ENCODE measurements at regions not wholly inside any gene's neighbourhood (a gene's known extent, or its start where the extent isn't known, plus 50 kb on each side); places are given as distances from the start of the nearest gene placed in this dataset.

DNA sequence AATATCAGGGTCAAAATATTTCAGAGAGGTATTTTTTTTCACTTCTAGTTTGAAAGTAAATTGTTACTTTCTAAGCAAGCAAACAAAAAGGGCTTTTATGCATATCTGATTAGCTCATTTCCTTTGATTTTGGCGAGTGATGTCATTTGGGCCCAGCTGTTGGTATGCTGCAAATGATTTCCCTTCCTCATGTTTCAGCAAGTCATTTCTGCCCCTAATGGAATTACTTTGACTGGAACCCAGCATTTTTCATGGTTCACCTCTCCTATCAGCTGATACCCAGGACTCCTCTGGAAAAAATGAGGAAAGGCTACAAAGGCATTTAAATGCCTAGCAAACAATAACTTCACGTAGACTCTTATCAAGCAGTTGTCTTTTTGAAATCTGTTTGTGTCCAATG lies 500.6 kb downstream of the EBF1 start:
- no peak overlapping the region for H3K4me2 ChIP-seq (ENCODE audit: unreplicated experiment)
- no peak overlapping the region for H3K27ac ChIP-seq
- no peaks in the 10 kb centered on the region for H3F3A ChIP-seq (ENCODE audit: insufficient read depth)
- H4K20me1 ChIP-seq (ENCODE audit: insufficient read depth): no peaks in the 10 kb centered on the region
- no peaks in the 10 kb centered on the region for H3K9me2 ChIP-seq (ENCODE audit: insufficient read depth)
- DNase-seq: peak; percentile 50
- H3K9ac ChIP-seq: no peak overlapping the region
- no peak overlapping the region for H3K4me3 ChIP-seq
- peaks cover 9% of the 10 kb centered on the region; the same call in 1 of the 2 replicates for H3K4me1 ChIP-seq (ENCODE audit: insufficient read depth)
- H3K36me3 ChIP-seq (ENCODE audit: low read depth): no peaks in the 10 kb centered on the region
- WGBS, 2 experiments (ENCODE audit: low coverage in 1 of 2, low lambda C conversion rate in 2 of 2, missing lambda C conversion rate in 2 of 2): 71 to 75% methylated on average over 2 of the region's 2 CpGs
- in situ Hi-C loops (cut with MboI): no loop called here
- TF ChIP-seq EZH2 (IDR thresholded peaks at IDR 0.05; ENCODE audit: insufficient read depth, poor library complexity, severe bottlenecking): no peak
- TF ChIP-seq EZH2phosphoT487 (IDR thresholded peaks at IDR 0.05; ENCODE audit: insufficient read depth, low read depth): no peak
- H3K27me3 ChIP-seq (replicated peaks; ENCODE audit: insufficient read depth): no peaks in the 10 kb centered on the region
- H3K79me2 ChIP-seq (ENCODE audit: insufficient read depth): no peaks in the 10 kb centered on the region
- H2AFZ ChIP-seq: peak overlapping the region; percentile 8; the same call in 1 of the 2 replicates
- H3K9me3 ChIP-seq (ENCODE audit: low read depth): no peaks in the 10 kb centered on the region

DNA sequence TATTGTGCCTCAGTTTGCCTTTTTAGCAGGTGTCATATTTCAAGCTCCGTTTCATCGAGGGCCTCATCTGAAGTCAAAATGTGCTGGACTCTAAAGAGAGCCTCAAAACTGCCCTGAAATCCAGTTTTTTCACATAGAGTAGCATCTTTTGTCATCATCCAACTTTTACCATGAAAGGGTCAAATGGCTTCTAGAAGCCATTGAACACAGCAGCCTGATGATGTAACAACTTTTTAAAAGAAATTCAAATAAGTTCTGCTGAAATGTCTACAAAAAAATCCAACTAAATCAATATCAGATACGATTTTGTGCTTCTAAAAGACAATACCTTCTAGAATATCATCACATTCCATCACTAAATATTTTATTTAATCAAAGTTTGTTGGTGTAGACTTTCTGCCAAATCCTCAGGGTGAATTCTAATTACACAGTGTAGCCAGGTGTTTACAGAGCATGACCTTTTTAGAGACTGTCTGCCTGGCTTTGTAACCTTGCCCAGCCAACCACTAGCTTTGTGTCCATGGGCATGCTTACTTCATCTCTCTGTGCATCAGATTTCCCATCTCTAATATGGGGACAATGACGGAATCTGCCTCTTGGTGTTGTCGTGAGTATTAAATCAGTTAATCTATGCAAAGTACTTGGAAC lies 505.0 kb downstream of the EBF1 start:
- whole genome bisulfite sequencing, 2 experiments (ENCODE audit: low coverage in 1 of 2, low lambda C conversion rate in 2 of 2, missing lambda C conversion rate in 2 of 2): 63 to 65% methylated on average over 5 of the region's 5 CpGs
- Histone ChIP-seq H3K9ac (no peak overlapping the region), H3K27ac (no peak overlapping the region), H4K20me1 (ENCODE audit: insufficient read depth) (no peaks in the 10 kb centered on the region), H3K27me3 (replicated peaks; ENCODE audit: insufficient read depth) (no peaks in the 10 kb centered on the region), H3K4me2 (ENCODE audit: unreplicated experiment) (no peak overlapping the region), H3K79me2 (ENCODE audit: insufficient read depth) (no peaks in the 10 kb centered on the region), H3K9me2 (ENCODE audit: insufficient read depth) (no peaks in the 10 kb centered on the region), H3F3A (ENCODE audit: insufficient read depth) (0 out of 2 replicates have a peak, but pooled peaks cover 11% of the 10 kb centered on the region), H3K4me3 (no peak overlapping the region), H3K4me1 (ENCODE audit: insufficient read depth) (peaks cover 23% of the 10 kb centered on the region), H2AFZ (no peak overlapping the region), H3K36me3 (ENCODE audit: low read depth) (no peaks in the 10 kb centered on the region), H3K9me3 (ENCODE audit: low read depth) (no peaks in the 10 kb centered on the region)
- in situ Hi-C loops (cut with MboI): no loop called here
- DNase-seq: no peak
- TF ChIP-seq EZH2phosphoT487 (IDR thresholded peaks at IDR 0.05; ENCODE audit: insufficient read depth, low read depth) (no peak), EZH2 (IDR thresholded peaks at IDR 0.05; ENCODE audit: insufficient read depth, poor library complexity, severe bottlenecking) (no peak)

DNA sequence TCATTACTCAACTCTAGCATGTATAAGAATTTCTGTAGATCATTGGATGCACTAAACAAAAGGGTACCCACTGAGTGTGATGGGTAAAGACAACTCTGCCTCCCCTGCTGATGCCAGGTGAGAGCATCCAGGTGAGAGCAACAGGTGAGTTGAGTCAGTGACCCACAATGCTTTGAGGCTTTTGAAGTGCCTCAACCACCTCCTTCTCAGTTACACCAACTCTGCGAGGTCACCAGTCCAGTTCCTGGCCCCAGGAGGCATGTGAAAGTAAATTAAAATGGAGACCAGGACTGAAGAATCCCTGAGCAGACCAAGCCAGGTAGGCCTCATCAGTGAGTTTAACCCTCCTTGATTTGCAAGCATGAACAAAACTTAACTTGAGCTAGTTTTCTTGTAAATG lies 505.8 kb downstream of the EBF1 start:
- TF ChIP-seq EZH2phosphoT487 (IDR thresholded peaks at IDR 0.05; ENCODE audit: insufficient read depth, low read depth): no peak
- DNase-seq: no peak
- H3K79me2 ChIP-seq (ENCODE audit: insufficient read depth): no peaks in the 10 kb centered on the region
- H3K27me3 ChIP-seq (replicated peaks; ENCODE audit: insufficient read depth): no peaks in the 10 kb centered on the region
- no peaks in the 10 kb centered on the region for H4K20me1 ChIP-seq (ENCODE audit: insufficient read depth)
- H3K4me3 ChIP-seq: no peak overlapping the region
- no peaks in the 10 kb centered on the region for H3K9me2 ChIP-seq (ENCODE audit: insufficient read depth)
- no peak overlapping the region for H3K4me2 ChIP-seq (ENCODE audit: unreplicated experiment)
- no peaks in the 10 kb centered on the region for H3K9me3 ChIP-seq (ENCODE audit: low read depth)
- H3K4me1 ChIP-seq (ENCODE audit: insufficient read depth): peaks cover 18% of the 10 kb centered on the region
- H3K27ac ChIP-seq: no peak overlapping the region
- no peak overlapping the region for H3K9ac ChIP-seq
- H3F3A ChIP-seq (ENCODE audit: insufficient read depth): 0 out of 2 replicates have a peak, but pooled peaks cover 11% of the 10 kb centered on the region
- 88 to 93% methylated on average over 1 of the region's 1 CpG for WGBS, 2 experiments (ENCODE audit: low coverage in 1 of 2, low lambda C conversion rate in 2 of 2, missing lambda C conversion rate in 2 of 2)
- in situ Hi-C loops (cut with MboI): no loop called here
- H2AFZ ChIP-seq: no peak overlapping the region
- no peaks in the 10 kb centered on the region for H3K36me3 ChIP-seq (ENCODE audit: low read depth)

DNA sequence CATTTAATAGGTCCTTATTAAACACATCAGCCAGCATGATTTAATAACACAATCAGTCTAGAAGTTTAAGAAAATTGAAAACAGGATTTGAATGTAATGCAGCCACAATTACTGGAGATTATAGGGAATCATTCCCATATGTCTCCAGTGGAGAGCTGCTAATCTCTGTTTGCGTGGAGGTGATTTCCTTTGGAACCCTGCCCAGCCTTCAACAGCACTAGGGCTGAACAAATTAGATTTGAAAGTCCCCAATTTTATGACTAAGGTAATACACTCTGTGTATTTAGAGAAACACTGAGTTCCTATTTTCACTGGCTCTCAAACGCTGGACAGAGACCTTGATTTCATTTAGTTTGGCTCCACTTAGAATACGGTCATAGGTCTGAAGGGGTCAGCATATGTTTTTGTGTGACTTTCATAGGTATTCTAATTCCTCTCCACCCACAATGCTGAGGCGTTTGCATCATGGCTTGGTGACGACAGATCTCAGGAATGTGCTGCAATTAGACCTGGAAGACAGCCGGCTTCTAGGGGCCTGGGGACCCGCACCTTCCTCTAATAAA lies 508.3 kb downstream of the EBF1 start:
- Histone ChIP-seq H3K36me3 (ENCODE audit: low read depth) (no peaks in the 10 kb centered on the region), H3K4me3 (no peak overlapping the region), H3F3A (ENCODE audit: insufficient read depth) (0 out of 2 replicates have a peak, but pooled peaks cover 11% of the 10 kb centered on the region), H3K9me3 (ENCODE audit: low read depth) (no peaks in the 10 kb centered on the region), H2AFZ (no peak overlapping the region), H3K27me3 (replicated peaks; ENCODE audit: insufficient read depth) (no peaks in the 10 kb centered on the region), H3K4me1 (ENCODE audit: insufficient read depth) (peaks cover 14% of the 10 kb centered on the region), H4K20me1 (ENCODE audit: insufficient read depth) (no peaks in the 10 kb centered on the region), H3K9me2 (ENCODE audit: insufficient read depth) (no peaks in the 10 kb centered on the region), H3K27ac (no peak overlapping the region), H3K79me2 (ENCODE audit: insufficient read depth) (no peaks in the 10 kb centered on the region), H3K4me2 (ENCODE audit: unreplicated experiment) (peak overlapping the region; percentile 34), H3K9ac (no peak overlapping the region)
- 21 to 33% methylated on average over 7 of the region's 7 CpGs for WGBS, 2 experiments (ENCODE audit: low coverage in 1 of 2, low lambda C conversion rate in 2 of 2, missing lambda C conversion rate in 2 of 2)
- TF ChIP-seq EZH2phosphoT487 (IDR thresholded peaks at IDR 0.05; ENCODE audit: insufficient read depth, low read depth): no peak
- no peak for TF ChIP-seq EZH2 (IDR thresholded peaks at IDR 0.05; ENCODE audit: insufficient read depth, poor library complexity, severe bottlenecking)
- in situ Hi-C loops (cut with MboI): no loop called here
- DNase-seq: peak; percentile 52

Measured in GM23248 (cell line).